ENCODE measurements at regions not wholly inside any gene's neighbourhood (a gene's known extent, or its start where the extent isn't known, plus 50 kb on each side); places are given as distances from the start of the nearest gene placed in this dataset.
"Not testable (repeated sequence)": the region's sequence is repeated elsewhere in the genome, so short reads cannot be mapped to it uniquely, and the experiment has no call there.

- H3K9me3 Mint-ChIP-seq; ATAC-seq (ENCODE audit: low read depth); H3K36me3 Mint-ChIP-seq; DNase-seq (ENCODE audit: low spot score in 2 of 2); H3K4me1 Mint-ChIP-seq; H3K27ac Mint-ChIP-seq; H3K4me3 Mint-ChIP-seq; H3K27me3 Mint-ChIP-seq: not testable (repeated sequence)
Observed at GRCh38 chr5:136444099-136444498, 78.8 kb upstream of the TRPC7 start.

GRCh38 chr5:136439367-136439766 lies 74.0 kb upstream of the TRPC7 start:
- ATAC-seq (ENCODE audit: low read depth) (no peak), DNase-seq (ENCODE audit: low spot score in 2 of 2) (no peak)
- no peaks in the 10 kb centered on the region for H3K4me1 Mint-ChIP-seq
- H3K36me3 Mint-ChIP-seq = no peaks in the 10 kb centered on the region
- no peak overlapping the region for H3K4me3 Mint-ChIP-seq
- peaks cover 7% of the 10 kb centered on the region for H3K9me3 Mint-ChIP-seq
- no peak overlapping the region for H3K27ac Mint-ChIP-seq
- no peaks in the 10 kb centered on the region for H3K27me3 Mint-ChIP-seq

- ATAC-seq (ENCODE audit: low read depth) (no peak), DNase-seq (ENCODE audit: low spot score in 2 of 2) (no peak)
- Mint-ChIP-seq H3K4me3 (no peak overlapping the region), H3K9me3 (peaks cover 4% of the 10 kb centered on the region), H3K4me1 (no peaks in the 10 kb centered on the region), H3K27me3 (no peaks in the 10 kb centered on the region), H3K36me3 (no peaks in the 10 kb centered on the region), H3K27ac (no peak overlapping the region)
Observed at GRCh38 chr5:136435946-136436543, 70.7 kb upstream of the TRPC7 start.

GRCh38 chr5:136434795-136435194 lies 69.5 kb upstream of the TRPC7 start:
- ATAC-seq (ENCODE audit: low read depth) = no peak

GRCh38 chr5:136432705-136433104 lies 67.4 kb upstream of the TRPC7 start:
- Mint-ChIP-seq H3K27me3 (no peaks in the 10 kb centered on the region), H3K36me3 (no peaks in the 10 kb centered on the region), H3K9me3 (no peaks in the 10 kb centered on the region), H3K4me1 (no peaks in the 10 kb centered on the region), H3K27ac (no peak overlapping the region), H3K4me3 (no peak overlapping the region)
- DNase-seq (ENCODE audit: low spot score in 2 of 2) (no peak), ATAC-seq (ENCODE audit: low read depth) (no peak)

More at GRCh38 chr5:136434795-136435194, 69.5 kb upstream of the TRPC7 start:
- H3K4me3 Mint-ChIP-seq = no peak overlapping the region
- no peaks in the 10 kb centered on the region for H3K27me3 Mint-ChIP-seq
- no peak for DNase-seq (ENCODE audit: low spot score in 2 of 2)
- no peaks in the 10 kb centered on the region for H3K4me1 Mint-ChIP-seq
- H3K27ac Mint-ChIP-seq = no peak overlapping the region
- peaks cover 2% of the 10 kb centered on the region for H3K9me3 Mint-ChIP-seq
- H3K36me3 Mint-ChIP-seq = no peaks in the 10 kb centered on the region

- H3K4me3 Mint-ChIP-seq = no peak overlapping the region
- H3K36me3 Mint-ChIP-seq = no peaks in the 10 kb centered on the region
- H3K27me3 Mint-ChIP-seq = no peaks in the 10 kb centered on the region
- DNase-seq (ENCODE audit: low spot score in 2 of 2) = no peak
- no peaks in the 10 kb centered on the region for H3K4me1 Mint-ChIP-seq
- no peak overlapping the region for H3K27ac Mint-ChIP-seq
- no peaks in the 10 kb centered on the region for H3K9me3 Mint-ChIP-seq
- ATAC-seq (ENCODE audit: low read depth) = no peak
Observed at GRCh38 chr5:136430081-136430480, 64.7 kb upstream of the TRPC7 start.

- Mint-ChIP-seq H3K4me1 (no peaks in the 10 kb centered on the region), H3K36me3 (no peaks in the 10 kb centered on the region), H3K4me3 (no peak overlapping the region), H3K9me3 (no peaks in the 10 kb centered on the region), H3K27me3 (no peaks in the 10 kb centered on the region), H3K27ac (no peak overlapping the region)
- ATAC-seq (ENCODE audit: low read depth) (no peak), DNase-seq (ENCODE audit: low spot score in 2 of 2) (no peak)
Observed at GRCh38 chr5:136427426-136427825, 62.1 kb upstream of the TRPC7 start.

GRCh38 chr5:136425921-136426320 lies 60.6 kb upstream of the TRPC7 start:
- DNase-seq (ENCODE audit: low spot score in 2 of 2) (no peak), ATAC-seq (ENCODE audit: low read depth) (no peak)
- H3K27ac Mint-ChIP-seq = no peak overlapping the region

GRCh38 chr5:136424835-136425584 lies 59.7 kb upstream of the TRPC7 start:
- H3K27ac Mint-ChIP-seq = no peak overlapping the region
- DNase-seq (ENCODE audit: low spot score in 2 of 2) (no peak), ATAC-seq (ENCODE audit: low read depth) (no peak)
- no peaks in the 10 kb centered on the region for H3K9me3 Mint-ChIP-seq
- H3K4me1 Mint-ChIP-seq = no peaks in the 10 kb centered on the region
- H3K4me3 Mint-ChIP-seq = no peak overlapping the region
- no peaks in the 10 kb centered on the region for H3K36me3 Mint-ChIP-seq
- H3K27me3 Mint-ChIP-seq = peaks cover under 1% of the 10 kb centered on the region

More at GRCh38 chr5:136425921-136426320, 60.6 kb upstream of the TRPC7 start:
- Mint-ChIP-seq H3K36me3 (no peaks in the 10 kb centered on the region), H3K27me3 (no peaks in the 10 kb centered on the region), H3K9me3 (no peaks in the 10 kb centered on the region), H3K4me3 (no peak overlapping the region), H3K4me1 (no peaks in the 10 kb centered on the region)

- Mint-ChIP-seq H3K27me3 (peaks cover 2% of the 10 kb centered on the region), H3K4me3 (no peak overlapping the region), H3K27ac (no peak overlapping the region), H3K9me3 (no peaks in the 10 kb centered on the region), H3K4me1 (no peaks in the 10 kb centered on the region), H3K36me3 (no peaks in the 10 kb centered on the region)
- no peak for DNase-seq (ENCODE audit: low spot score in 2 of 2)
- no peak for ATAC-seq (ENCODE audit: low read depth)
Observed at GRCh38 chr5:136423944-136424606, 58.7 kb upstream of the TRPC7 start.

- H3K4me3 Mint-ChIP-seq = no peak overlapping the region
- H3K36me3 Mint-ChIP-seq = no peaks in the 10 kb centered on the region
- ATAC-seq (ENCODE audit: low read depth) = no peak
- H3K9me3 Mint-ChIP-seq = no peaks in the 10 kb centered on the region
- H3K27ac Mint-ChIP-seq = no peak overlapping the region
- peaks cover 2% of the 10 kb centered on the region for H3K27me3 Mint-ChIP-seq
- H3K4me1 Mint-ChIP-seq = no peaks in the 10 kb centered on the region
- DNase-seq (ENCODE audit: low spot score in 2 of 2) = no peak
Observed at GRCh38 chr5:136420168-136420898, 55.0 kb upstream of the TRPC7 start.

- Mint-ChIP-seq H3K4me1 (no peaks in the 10 kb centered on the region), H3K9me3 (no peaks in the 10 kb centered on the region), H3K27ac (no peak overlapping the region), H3K4me3 (no peak overlapping the region), H3K27me3 (peaks cover 2% of the 10 kb centered on the region), H3K36me3 (no peaks in the 10 kb centered on the region)
- DNase-seq (ENCODE audit: low spot score in 2 of 2) (no peak), ATAC-seq (ENCODE audit: low read depth) (no peak)
Observed at GRCh38 chr5:136418301-136418700, 53.0 kb upstream of the TRPC7 start.

Data from memory B cell (primary cell).